ENCODE measurements at regions not wholly inside any gene's neighbourhood (a gene's known extent, or its start where the extent isn't known, plus 50 kb on each side); places are given as distances from the start of the nearest gene placed in this dataset.
A peak's percentile ranks its signal among the peaks of the same experiment; 100 is the strongest.

GRCh38 chr2:240227538-240228428 is 87.3 kb upstream of the OTOS start:
- DNase-seq = no peak

GRCh38 chr2:240229005-240229404 is 88.5 kb upstream of the OTOS start:
- DNase-seq = no peak

GRCh38 chr2:240229603-240230235 is 89.3 kb upstream of the OTOS start:
- DNase-seq = no peak

GRCh38 chr2:240230291-240230931 is 90.0 kb upstream of the OTOS start:
- no peak for DNase-seq

- no peak for DNase-seq
Observed at GRCh38 chr2:240231838-240232244, 91.4 kb upstream of the OTOS start.

GRCh38 chr2:240232264-240232915 is 91.9 kb upstream of the OTOS start:
- DNase-seq = no peak

- DNase-seq = peak in 1 of 2 experiments; percentile 10
Observed at GRCh38 chr2:240232961-240233884, 92.8 kb upstream of the OTOS start.

GRCh38 chr2:240233885-240234502 is 93.5 kb upstream of the OTOS start:
- DNase-seq = no peak

GRCh38 chr2:240234503-240234951 is 94.1 kb upstream of the OTOS start:
- no peak for DNase-seq

GRCh38 chr2:240235149-240235803 is 94.8 kb upstream of the OTOS start:
- DNase-seq = no peak

GRCh38 chr2:240235811-240236210 is 95.4 kb upstream of the OTOS start:
- no peak for DNase-seq

- no peak for DNase-seq
Observed at GRCh38 chr2:240236217-240237111, 96.0 kb upstream of the OTOS start.

- no peak for DNase-seq
Observed at GRCh38 chr2:240237609-240238174, 97.2 kb upstream of the OTOS start.

GRCh38 chr2:240238201-240238600 is 97.7 kb upstream of the OTOS start:
- no peak for DNase-seq

GRCh38 chr2:240238786-240239185 is 98.3 kb upstream of the OTOS start:
- no peak for DNase-seq

GRCh38 chr2:240239325-240239724 is 98.9 kb upstream of the OTOS start:
- DNase-seq = no peak

- DNase-seq = no peak
Observed at GRCh38 chr2:240240017-240240734, 99.7 kb upstream of the OTOS start.

GRCh38 chr2:240240781-240241180 is 100.3 kb upstream of the OTOS start:
- no peak for DNase-seq

GRCh38 chr2:240241572-240241971 is 101.1 kb upstream of the OTOS start:
- DNase-seq = no peak
